ENCODE measurements at regions not wholly inside any gene's neighbourhood (a gene's known extent, or its start where the extent isn't known, plus 50 kb on each side); places are given as distances from the start of the nearest gene placed in this dataset.

DNA sequence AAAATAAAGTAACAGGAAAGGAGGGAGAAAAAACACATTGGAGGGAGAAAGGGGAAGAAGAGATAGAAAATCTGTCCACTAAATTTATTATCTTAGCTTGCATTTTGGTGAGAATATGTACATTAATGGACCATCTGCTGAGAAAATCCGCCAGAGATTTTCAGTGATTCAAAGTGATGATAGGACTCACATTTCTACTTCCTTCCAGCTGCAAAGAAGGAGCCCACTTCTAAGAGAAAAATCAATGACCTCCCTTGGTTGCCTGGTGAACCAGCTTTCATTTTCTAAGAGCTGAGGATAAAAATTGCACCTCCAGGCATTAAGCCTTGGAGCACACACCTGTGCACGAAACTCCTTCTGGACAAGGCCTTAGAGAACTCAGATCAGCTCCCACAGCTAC, 404.3 kb downstream of the SFMBT2 start:
- Mint-ChIP-seq H3K4me3 (no peak overlapping the region), H3K27me3 (peaks cover 15% of the 10 kb centered on the region), H3K27ac (no peak overlapping the region), H3K4me1 (peaks cover 2% of the 10 kb centered on the region), H3K9me3 (peaks cover 4% of the 10 kb centered on the region), H3K36me3 (ENCODE audit: low read depth) (no peaks in the 10 kb centered on the region)
- CTCF ChIA-PET = no interaction called here
- POLR2A ChIA-PET = interaction anchor here (1.2 kb wide), 1 partner anchor 10 kb away, joined by 3 read pairs; no protein-coding TSS in a partner anchor
- DNase-seq = no peak

DNA sequence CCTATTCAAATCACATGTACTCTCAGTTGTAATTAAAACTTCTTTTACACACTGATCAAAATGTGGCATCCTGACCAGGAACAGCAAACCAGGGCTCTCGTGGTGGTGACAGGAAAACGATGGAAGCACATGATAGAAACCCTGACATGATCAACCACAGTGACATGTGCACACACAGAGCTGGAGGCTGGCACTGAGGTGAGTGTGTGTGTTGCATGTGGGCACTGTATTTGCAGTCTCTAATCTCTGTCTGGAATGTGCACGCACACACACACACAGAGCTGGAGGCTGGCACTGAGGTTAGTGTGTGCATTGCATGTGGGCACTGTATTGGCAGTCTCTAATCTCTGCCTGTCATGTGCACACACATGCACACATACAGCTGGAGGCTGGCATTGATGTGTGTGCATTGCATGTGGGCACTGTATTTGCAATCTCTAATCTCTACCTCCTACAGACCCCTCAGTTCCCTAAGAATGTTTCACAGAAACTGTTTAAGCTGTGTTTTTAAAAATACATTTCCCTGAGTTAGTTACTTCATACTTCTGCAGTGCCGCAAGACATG, 406.9 kb downstream of the SFMBT2 start:
- Mint-ChIP-seq H3K36me3 (ENCODE audit: low read depth) (no peaks in the 10 kb centered on the region), H3K27me3 (peaks cover 23% of the 10 kb centered on the region), H3K27ac (no peak overlapping the region), H3K4me1 (peaks cover 2% of the 10 kb centered on the region), H3K4me3 (no peak overlapping the region), H3K9me3 (no peaks in the 10 kb centered on the region)
- DNase-seq = no peak
- ChIA-PET CTCF (no interaction called here), POLR2A (no interaction called here)

DNA sequence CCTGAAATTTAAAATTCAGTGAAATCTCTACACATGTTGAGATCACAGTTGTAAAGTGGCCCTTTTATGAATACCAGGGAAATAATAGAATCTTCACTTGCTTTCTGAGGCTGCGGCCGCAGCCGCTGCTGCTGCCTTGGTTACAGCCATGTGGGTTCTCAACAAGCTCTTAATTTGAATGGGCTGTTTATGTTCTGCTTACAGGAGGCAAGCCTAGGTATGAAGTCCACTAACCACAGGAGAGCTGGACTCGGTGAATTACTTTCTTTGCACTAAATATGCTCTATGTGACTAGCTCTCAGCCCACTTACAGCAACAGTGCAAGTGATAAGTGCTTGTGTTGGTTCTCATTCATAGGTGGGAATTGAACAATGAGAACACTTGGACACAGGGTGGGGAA, 410.8 kb downstream of the SFMBT2 start:
- no peak for DNase-seq
- H3K4me3 Mint-ChIP-seq = no peak overlapping the region
- POLR2A ChIA-PET = no interaction called here
- H3K27ac Mint-ChIP-seq = no peak overlapping the region
- CTCF ChIA-PET = no interaction called here
- H3K27me3 Mint-ChIP-seq = peaks cover 38% of the 10 kb centered on the region
- H3K9me3 Mint-ChIP-seq = no peaks in the 10 kb centered on the region
- peaks cover 2% of the 10 kb centered on the region for H3K4me1 Mint-ChIP-seq
- H3K36me3 Mint-ChIP-seq (ENCODE audit: low read depth) = no peaks in the 10 kb centered on the region

DNA sequence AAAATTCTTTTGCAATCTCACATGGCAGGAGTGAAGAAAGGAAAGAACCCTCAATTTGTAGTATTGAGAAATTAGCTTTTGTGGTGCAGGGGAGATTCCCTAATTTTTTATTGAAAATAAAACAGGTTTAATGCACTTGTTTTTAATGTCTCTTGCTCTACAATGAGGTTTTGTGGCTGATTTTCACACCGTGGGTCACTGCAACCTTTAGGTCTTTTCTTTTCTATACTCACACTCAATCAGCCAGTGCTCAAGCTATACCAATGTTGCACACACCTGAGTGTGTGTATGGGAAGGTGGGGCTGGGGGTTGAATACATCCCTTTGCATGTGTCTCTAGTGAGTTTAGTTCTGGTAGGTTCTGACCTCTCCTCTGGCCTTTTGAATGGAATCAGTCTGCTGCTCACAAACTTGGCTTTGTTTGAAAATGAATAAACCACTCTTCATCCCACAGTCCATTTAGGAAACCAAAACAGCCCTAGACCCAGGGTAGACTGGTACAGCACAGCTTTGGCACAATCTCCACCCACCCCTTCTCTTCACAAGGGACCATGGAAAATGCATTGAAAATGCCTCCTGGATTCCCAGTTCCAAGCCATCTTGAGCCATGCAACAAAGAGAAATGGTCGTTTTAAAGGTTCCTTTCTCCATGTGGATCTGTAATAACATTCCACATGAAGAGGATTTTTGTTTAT, 411.5 kb downstream of the SFMBT2 start:
- ChIA-PET CTCF (no interaction called here), POLR2A (no interaction called here)
- no peak overlapping the region for H3K27ac Mint-ChIP-seq
- H3K9me3 Mint-ChIP-seq = no peaks in the 10 kb centered on the region
- no peak for DNase-seq
- no peaks in the 10 kb centered on the region for H3K36me3 Mint-ChIP-seq (ENCODE audit: low read depth)
- peaks cover 38% of the 10 kb centered on the region for H3K27me3 Mint-ChIP-seq
- no peak overlapping the region for H3K4me3 Mint-ChIP-seq
- peaks cover 2% of the 10 kb centered on the region for H3K4me1 Mint-ChIP-seq

DNA sequence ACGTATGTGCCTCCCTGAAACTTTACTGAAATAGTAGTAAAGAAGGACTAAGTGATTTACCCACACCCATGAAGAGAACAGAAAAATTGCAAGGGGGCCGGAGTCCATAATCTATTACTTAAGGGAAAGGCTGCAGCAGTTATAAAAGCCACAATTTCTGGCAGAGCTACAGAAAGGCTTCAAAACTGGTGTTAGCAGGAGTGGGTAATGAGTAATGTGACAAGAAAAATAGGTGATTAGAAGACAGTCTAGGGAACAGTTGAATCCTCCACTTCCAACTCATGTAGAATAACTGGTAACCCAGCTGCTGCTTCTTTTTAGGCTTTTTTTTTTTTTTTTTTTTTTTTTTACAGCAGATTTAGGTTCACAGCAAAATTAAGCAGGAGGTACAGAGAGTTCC, 413.3 kb downstream of the SFMBT2 start:
- H3K4me3 Mint-ChIP-seq = no peak overlapping the region
- peaks cover 33% of the 10 kb centered on the region for H3K27me3 Mint-ChIP-seq
- POLR2A ChIA-PET = no interaction called here
- no peak for DNase-seq
- H3K4me1 Mint-ChIP-seq = no peaks in the 10 kb centered on the region
- no peak overlapping the region for H3K27ac Mint-ChIP-seq
- CTCF ChIA-PET = no interaction called here
- no peaks in the 10 kb centered on the region for H3K9me3 Mint-ChIP-seq
- H3K36me3 Mint-ChIP-seq (ENCODE audit: low read depth) = no peaks in the 10 kb centered on the region

DNA sequence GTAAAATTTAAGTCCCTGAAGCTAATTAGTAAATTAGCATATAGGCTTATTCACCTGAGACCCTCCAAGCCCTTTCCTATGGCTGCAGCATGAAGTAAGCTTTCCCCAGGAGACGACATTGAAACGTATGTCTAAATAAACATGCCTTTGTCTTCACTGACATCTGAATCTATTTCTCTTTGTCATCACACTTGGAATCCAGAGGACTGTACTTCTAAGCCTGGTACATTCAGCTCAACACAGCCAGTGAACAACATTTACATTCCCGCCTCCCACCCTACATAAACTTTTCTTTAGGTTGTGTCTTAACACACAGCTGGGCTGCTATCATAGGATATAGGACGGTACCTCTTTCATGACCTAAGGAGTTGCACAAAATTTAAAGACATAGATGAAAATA, 414.4 kb downstream of the SFMBT2 start:
- no peaks in the 10 kb centered on the region for H3K36me3 Mint-ChIP-seq (ENCODE audit: low read depth)
- H3K27ac Mint-ChIP-seq = no peak overlapping the region
- CTCF ChIA-PET = interaction anchor here (0.7 to 1.4 kb wide), 2 partner anchors 76 to 185 kb away, joined by 3 to 4 read pairs; no protein-coding TSS in a partner anchor
- no peaks in the 10 kb centered on the region for H3K9me3 Mint-ChIP-seq
- peaks cover 33% of the 10 kb centered on the region for H3K27me3 Mint-ChIP-seq
- no peak overlapping the region for H3K4me3 Mint-ChIP-seq
- DNase-seq = no peak
- POLR2A ChIA-PET = interaction anchor here (0.7 kb wide), 1 partner anchor 10 kb away, joined by 3 read pairs; no protein-coding TSS in a partner anchor
- H3K4me1 Mint-ChIP-seq = no peaks in the 10 kb centered on the region

DNA sequence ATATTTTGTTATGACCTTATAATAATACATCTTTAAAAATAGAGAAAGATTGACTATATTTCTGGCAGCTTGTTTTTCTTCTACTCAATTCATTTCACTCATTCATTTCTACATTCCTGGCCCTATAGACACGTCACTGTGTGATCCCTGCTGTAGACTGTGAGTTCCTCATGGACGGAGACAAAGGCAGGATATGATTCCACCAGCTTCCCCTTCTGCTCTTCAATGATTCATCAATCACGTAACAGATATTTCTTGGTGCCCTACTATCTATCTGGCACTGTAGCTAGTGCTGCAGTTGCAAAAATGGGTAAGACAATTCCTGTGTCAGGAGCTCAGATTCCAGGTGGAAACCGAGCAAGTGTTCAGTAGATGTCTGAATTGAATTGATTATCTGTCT, 415.0 kb downstream of the SFMBT2 start:
- Mint-ChIP-seq H3K4me3 (no peak overlapping the region), H3K27ac (no peak overlapping the region), H3K27me3 (peaks cover 32% of the 10 kb centered on the region), H3K9me3 (no peaks in the 10 kb centered on the region), H3K4me1 (peaks cover 4% of the 10 kb centered on the region), H3K36me3 (ENCODE audit: low read depth) (no peaks in the 10 kb centered on the region)
- POLR2A ChIA-PET = no interaction called here
- CTCF ChIA-PET = interaction anchor here (0.7 to 1.4 kb wide), 2 partner anchors 76 to 186 kb away, joined by 3 to 4 read pairs; no protein-coding TSS in a partner anchor
- DNase-seq = no peak

DNA sequence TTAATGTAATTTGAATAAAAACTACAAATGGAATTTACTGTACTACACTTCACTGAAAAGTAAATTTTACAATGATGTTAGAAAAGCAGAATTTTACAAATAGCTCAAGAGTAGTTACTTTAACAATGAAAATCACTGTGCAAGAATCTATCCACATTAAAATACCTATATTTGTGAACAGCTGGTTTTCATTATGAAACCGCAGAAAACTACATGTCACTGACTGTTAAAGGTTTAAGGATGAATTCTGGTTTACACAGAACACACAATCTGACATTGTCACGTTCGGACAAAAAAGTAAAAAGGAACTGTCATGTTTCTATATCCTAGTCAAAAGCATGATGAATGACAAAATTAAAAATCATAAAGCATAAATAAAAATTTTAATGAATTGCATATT, 415.3 kb upstream of the PRKCQ start:
- H3K9me3 Mint-ChIP-seq = no peaks in the 10 kb centered on the region
- DNase-seq = no peak
- H3K4me1 Mint-ChIP-seq = peaks cover 8% of the 10 kb centered on the region
- CTCF ChIA-PET = interaction anchor here (1.4 kb wide), 1 partner anchor 75 kb away, joined by 4 read pairs; no protein-coding TSS in a partner anchor
- H3K4me3 Mint-ChIP-seq = no peak overlapping the region
- H3K27ac Mint-ChIP-seq = no peak overlapping the region
- H3K27me3 Mint-ChIP-seq = peaks cover 30% of the 10 kb centered on the region
- POLR2A ChIA-PET = no interaction called here
- no peaks in the 10 kb centered on the region for H3K36me3 Mint-ChIP-seq (ENCODE audit: low read depth)

DNA sequence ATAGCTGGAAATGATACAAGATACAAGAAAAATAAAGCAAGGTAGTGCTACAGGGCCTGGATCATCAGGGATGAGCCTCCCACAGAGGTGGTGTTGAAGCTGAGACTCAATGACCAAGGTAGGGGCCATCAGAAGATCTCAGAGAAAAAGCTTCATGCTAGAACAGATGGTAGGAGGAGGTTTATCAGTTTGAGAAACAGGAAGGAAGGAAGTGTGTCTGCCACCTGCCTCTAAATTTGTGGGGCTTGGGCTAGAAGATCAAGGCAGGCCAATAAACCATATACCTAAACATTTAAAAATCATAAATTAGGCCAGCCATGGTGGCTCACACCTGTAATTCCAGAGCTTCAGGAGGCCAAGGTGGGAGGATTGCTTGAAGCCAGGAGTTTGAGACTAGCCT, 410.8 kb upstream of the PRKCQ start:
- ChIA-PET CTCF (no interaction called here), POLR2A (no interaction called here)
- Mint-ChIP-seq H3K4me3 (no peak overlapping the region), H3K9me3 (no peaks in the 10 kb centered on the region), H3K36me3 (ENCODE audit: low read depth) (no peaks in the 10 kb centered on the region), H3K4me1 (peaks cover 11% of the 10 kb centered on the region), H3K27ac (no peak overlapping the region), H3K27me3 (peaks cover 9% of the 10 kb centered on the region)
- no peak for DNase-seq

DNA sequence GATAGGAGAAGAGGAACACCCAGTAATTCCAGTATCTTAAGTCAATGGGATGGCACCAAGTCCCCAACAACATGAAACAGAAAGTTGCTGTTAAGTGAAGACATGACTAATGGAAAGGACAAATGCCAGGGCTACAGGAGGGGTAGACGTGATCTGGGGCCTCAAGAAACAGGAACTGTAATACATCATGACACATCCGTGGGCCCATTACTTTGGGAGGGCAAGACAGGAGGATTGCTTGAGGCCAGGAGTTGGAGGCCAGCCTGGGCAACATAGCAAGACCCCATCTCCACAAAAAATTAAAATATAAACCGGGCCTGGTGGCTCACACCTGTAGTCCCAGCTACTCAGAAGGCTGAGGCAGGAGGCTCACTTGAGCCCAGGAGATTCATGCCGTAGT, 408.6 kb upstream of the PRKCQ start:
- ChIA-PET CTCF (interaction anchor here (0.7 kb wide), 1 partner anchor 29 kb away, joined by 3 read pairs; no protein-coding TSS in a partner anchor), POLR2A (no interaction called here)
- Mint-ChIP-seq H3K36me3 (ENCODE audit: low read depth) (no peaks in the 10 kb centered on the region), H3K4me1 (peaks cover 11% of the 10 kb centered on the region), H3K27ac (no peak overlapping the region), H3K4me3 (no peak overlapping the region), H3K27me3 (peaks cover 4% of the 10 kb centered on the region), H3K9me3 (no peaks in the 10 kb centered on the region)
- DNase-seq = no peak

DNA sequence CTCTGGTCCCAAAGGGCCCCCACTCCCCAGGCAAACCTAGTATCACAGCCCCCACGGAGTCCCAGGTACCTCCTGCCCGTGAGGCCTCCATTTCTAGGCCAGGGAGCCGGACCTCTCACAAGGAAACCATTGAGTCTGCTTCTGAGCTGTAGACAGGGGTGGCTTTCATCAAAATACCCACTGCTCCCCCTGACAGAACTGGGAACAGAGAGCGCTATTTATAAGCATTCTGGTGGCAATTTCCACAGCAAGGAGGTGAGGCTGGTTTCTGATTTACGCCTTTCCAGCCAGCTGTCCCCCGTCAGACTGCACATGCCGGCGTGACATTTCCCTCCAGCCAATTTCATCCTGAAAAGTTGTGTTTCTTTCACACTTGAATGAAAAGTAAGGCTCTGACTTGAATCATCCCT, 407.5 kb upstream of the PRKCQ start:
- DNase-seq = no peak
- CTCF ChIA-PET = no interaction called here
- Mint-ChIP-seq H3K27ac (no peak overlapping the region), H3K36me3 (ENCODE audit: low read depth) (no peaks in the 10 kb centered on the region), H3K9me3 (no peaks in the 10 kb centered on the region), H3K4me3 (no peak overlapping the region), H3K27me3 (no peaks in the 10 kb centered on the region), H3K4me1 (peaks cover 11% of the 10 kb centered on the region)
- POLR2A ChIA-PET = no interaction called here

DNA sequence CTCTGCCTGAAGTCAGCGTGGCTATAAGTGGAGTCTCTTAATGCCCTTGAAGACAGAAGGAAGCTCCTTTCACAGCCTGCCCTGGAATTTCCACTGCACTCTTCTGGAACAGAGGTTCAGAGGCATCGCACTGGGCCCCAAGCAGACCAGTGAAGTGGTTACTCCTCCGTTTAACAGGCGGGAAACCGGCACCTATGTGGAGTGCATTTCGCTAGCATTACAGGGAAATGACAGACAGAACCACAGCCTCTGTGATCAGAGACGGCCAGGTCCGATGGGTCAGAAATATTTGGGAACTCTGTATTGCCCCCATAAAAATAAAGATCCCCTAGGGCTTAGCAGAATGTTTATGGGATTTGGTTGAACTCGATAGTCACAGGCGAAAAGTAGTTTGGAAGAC, 406.9 kb upstream of the PRKCQ start:
- Mint-ChIP-seq H3K9me3 (no peaks in the 10 kb centered on the region), H3K4me1 (peaks cover 11% of the 10 kb centered on the region), H3K27me3 (no peaks in the 10 kb centered on the region), H3K36me3 (ENCODE audit: low read depth) (no peaks in the 10 kb centered on the region), H3K4me3 (no peak overlapping the region), H3K27ac (no peak overlapping the region)
- no peak for DNase-seq
- ChIA-PET CTCF (no interaction called here), POLR2A (no interaction called here)

DNA sequence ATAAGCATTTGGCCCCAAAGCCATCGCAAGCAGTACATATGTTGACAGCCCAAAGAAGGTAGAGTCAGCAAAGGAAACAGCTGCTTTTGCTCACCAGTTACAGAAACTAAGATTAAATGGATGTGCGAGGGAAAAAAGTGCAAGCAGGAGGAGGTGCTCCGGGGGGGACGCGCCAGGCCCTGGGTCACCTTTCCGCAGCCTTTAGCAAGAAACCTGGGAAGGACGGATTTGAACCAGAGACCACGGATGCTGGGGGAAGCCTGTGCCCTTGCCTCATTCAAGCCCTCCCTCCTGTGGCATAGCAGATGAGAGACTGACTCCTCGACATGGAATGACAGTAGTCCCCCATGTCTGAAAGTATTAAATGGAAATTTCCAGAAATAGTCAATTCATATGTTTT, 405.6 kb upstream of the PRKCQ start:
- no peaks in the 10 kb centered on the region for H3K9me3 Mint-ChIP-seq

DNA sequence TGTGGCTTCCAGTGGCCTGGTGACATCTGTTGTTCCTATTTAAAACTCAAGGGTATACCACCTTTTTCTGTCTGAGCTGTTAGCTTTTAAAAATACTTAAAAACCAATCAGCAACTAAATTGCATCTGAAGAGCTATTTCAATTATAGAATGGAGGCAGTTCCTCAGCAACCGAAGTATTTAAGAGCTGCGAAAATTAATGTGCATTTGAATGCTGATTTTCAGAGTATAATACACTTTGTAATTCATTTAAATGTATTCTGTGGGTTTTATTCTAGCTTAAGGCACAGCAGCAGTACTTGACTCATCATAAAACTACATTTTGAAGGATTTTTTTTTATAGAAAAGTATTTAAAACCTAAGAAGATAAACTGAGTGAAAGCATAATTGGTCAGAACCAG, 404.9 kb upstream of the PRKCQ start:
- Mint-ChIP-seq H3K27me3 (peaks cover 5% of the 10 kb centered on the region), H3K4me3 (no peak overlapping the region), H3K4me1 (peaks cover 3% of the 10 kb centered on the region), H3K27ac (no peak overlapping the region), H3K36me3 (ENCODE audit: low read depth) (no peaks in the 10 kb centered on the region), H3K9me3 (no peaks in the 10 kb centered on the region)
- CTCF ChIA-PET = interaction anchor here (0.7 kb wide), 1 partner anchor 66 kb away, joined by 3 read pairs; no protein-coding TSS in a partner anchor
- no peak for DNase-seq
- POLR2A ChIA-PET = no interaction called here

More for the DNA sequence above, 405.6 kb upstream of the PRKCQ start:
- no peak for DNase-seq
- ChIA-PET POLR2A (no interaction called here), CTCF (no interaction called here)
- Mint-ChIP-seq H3K27me3 (peaks cover under 1% of the 10 kb centered on the region), H3K4me1 (peaks cover 5% of the 10 kb centered on the region), H3K4me3 (no peak overlapping the region), H3K36me3 (ENCODE audit: low read depth) (no peaks in the 10 kb centered on the region), H3K27ac (no peak overlapping the region)
